HL-60 (cell line): ENCODE measurements at regions not wholly inside any gene's neighbourhood (a gene's known extent, or its start where the extent isn't known, plus 50 kb on each side); places are given as distances from the start of the nearest gene placed in this dataset.

Source experiments
- GABPA ChIP-seq: IDR thresholded peaks from 2 replicates; pipeline ENCODE4 v1.6.1; 2012; ENCODE audit warnings: low read depth
- POLR2AphosphoS5 ChIP-seq: IDR thresholded peaks from 2 replicates; pipeline ENCODE4 v1.6.1; 2012; ENCODE audit warnings: low read depth
- TF ChIP-seq, protein P1 (sequence below): IDR thresholded peaks from one replicate; pipeline ENCODE4 v1.5.1; 2011; ENCODE audit warnings: low read length, control low read depth, inconsistent platforms; ENCODE audit not compliant: insufficient read depth

DNA sequence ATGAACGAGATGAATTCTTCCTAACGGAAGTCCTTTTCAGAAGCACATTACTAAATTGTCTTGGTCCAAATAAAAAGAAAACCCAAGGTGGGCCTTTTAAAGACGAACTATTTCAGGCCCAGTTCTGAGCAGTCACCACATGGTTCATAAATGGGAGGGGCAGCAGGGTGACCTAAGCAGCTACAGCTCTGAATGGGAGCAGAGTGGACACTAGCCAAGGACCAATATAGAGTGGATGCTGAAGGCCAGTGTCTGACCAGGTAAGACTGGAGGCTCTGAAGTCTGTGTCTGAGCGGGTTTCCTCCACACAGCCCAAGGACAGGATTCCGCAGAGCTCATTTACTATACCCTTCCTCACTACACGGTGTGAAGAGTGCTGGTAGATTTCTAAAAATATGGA is 159.1 kb downstream of the TMEM26 start:
- TF ChIP-seq, protein P1, sequence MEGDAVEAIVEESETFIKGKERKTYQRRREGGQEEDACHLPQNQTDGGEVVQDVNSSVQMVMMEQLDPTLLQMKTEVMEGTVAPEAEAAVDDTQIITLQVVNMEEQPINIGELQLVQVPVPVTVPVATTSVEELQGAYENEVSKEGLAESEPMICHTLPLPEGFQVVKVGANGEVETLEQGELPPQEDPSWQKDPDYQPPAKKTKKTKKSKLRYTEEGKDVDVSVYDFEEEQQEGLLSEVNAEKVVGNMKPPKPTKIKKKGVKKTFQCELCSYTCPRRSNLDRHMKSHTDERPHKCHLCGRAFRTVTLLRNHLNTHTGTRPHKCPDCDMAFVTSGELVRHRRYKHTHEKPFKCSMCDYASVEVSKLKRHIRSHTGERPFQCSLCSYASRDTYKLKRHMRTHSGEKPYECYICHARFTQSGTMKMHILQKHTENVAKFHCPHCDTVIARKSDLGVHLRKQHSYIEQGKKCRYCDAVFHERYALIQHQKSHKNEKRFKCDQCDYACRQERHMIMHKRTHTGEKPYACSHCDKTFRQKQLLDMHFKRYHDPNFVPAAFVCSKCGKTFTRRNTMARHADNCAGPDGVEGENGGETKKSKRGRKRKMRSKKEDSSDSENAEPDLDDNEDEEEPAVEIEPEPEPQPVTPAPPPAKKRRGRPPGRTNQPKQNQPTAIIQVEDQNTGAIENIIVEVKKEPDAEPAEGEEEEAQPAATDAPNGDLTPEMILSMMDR: no peak
- TF ChIP-seq POLR2AphosphoS5: no peak
- TF ChIP-seq GABPA: no peak
